ENCODE measurements at regions not wholly inside any gene's neighbourhood (a gene's known extent, or its start where the extent isn't known, plus 50 kb on each side); places are given as distances from the start of the nearest gene placed in this dataset.

GRCh38 chr6:122223251-122223650 lies 176.2 kb upstream of the HSF2 start:
- TF ChIP-seq CTCF (IDR thresholded peaks at IDR 0.05) = no peak
- DNase-seq (ENCODE audit: low spot score) (no peak), ATAC-seq (ENCODE audit: low FRiP score) (no peak)

- ATAC-seq (ENCODE audit: low FRiP score) = no peak
- no peak for TF ChIP-seq CTCF (IDR thresholded peaks at IDR 0.05)
These were observed 160.6 kb upstream of the HSF2 start for GRCh38 chr6:122238861-122239260.

GRCh38 chr6:122246906-122247658 lies 152.4 kb upstream of the HSF2 start:
- TF ChIP-seq CTCF (IDR thresholded peaks at IDR 0.05) = no peak
- no peak for DNase-seq (ENCODE audit: low spot score)
- ATAC-seq (ENCODE audit: low FRiP score) = no peak

More at GRCh38 chr6:122238861-122239260, 160.6 kb upstream of the HSF2 start:
- DNase-seq (ENCODE audit: low spot score) = no peak

- DNase-seq (ENCODE audit: low spot score) (no peak), ATAC-seq (ENCODE audit: low FRiP score) (no peak)
- TF ChIP-seq CTCF (IDR thresholded peaks at IDR 0.05) = no peak
These were observed 151.3 kb upstream of the HSF2 start for GRCh38 chr6:122248001-122248669.

GRCh38 chr6:122248844-122249243 lies 150.6 kb upstream of the HSF2 start:
- DNase-seq (ENCODE audit: low spot score) (no peak), ATAC-seq (ENCODE audit: low FRiP score) (no peak)
- no peak for TF ChIP-seq CTCF (IDR thresholded peaks at IDR 0.05)

GRCh38 chr6:122258839-122259238 lies 140.6 kb upstream of the HSF2 start:
- TF ChIP-seq CTCF (IDR thresholded peaks at IDR 0.05) = no peak
- ATAC-seq (ENCODE audit: low FRiP score) = no peak
- no peak for DNase-seq (ENCODE audit: low spot score)

- no peak for TF ChIP-seq CTCF (IDR thresholded peaks at IDR 0.05)
These were observed 134.9 kb upstream of the HSF2 start for GRCh38 chr6:122264557-122264956.

More at GRCh38 chr6:122264557-122264956, 134.9 kb upstream of the HSF2 start:
- DNase-seq (ENCODE audit: low spot score) (no peak), ATAC-seq (ENCODE audit: low FRiP score) (no peak)

All from omental fat pad (tissue), 3 donors.